A673 (cell line): ENCODE measurements at regions not wholly inside any gene's neighbourhood (a gene's known extent, or its start where the extent isn't known, plus 50 kb on each side); places are given as distances from the start of the nearest gene placed in this dataset.

Experiments
- BruUV-seq: library from RNA; stranded (reverse); fragments of 400-500 nt; replicated peaks from 2 replicates; lab custom pipeline; 2021; lab: Mats Ljungman, UMichigan
- CTCF ChIA-PET: fragments of 300-600 bp; sonication (Branson Sonifier 250); formaldehyde crosslinking; loops from one replicate; lab custom pipeline; 2022; ENCODE audit warnings: antibody characterized with exemption; lab: Charles Lee
- POLR2A ChIA-PET: fragments of 300-600 bp; sonication (Branson Sonifier 250); formaldehyde crosslinking; loops from one replicate; lab custom pipeline; 2022; ENCODE audit warnings: antibody characterized with exemption; ENCODE audit not compliant: low non-redundant PET; lab: Charles Lee
- DNase-seq: peaks from one replicate; pipeline ENCODE4 v3.0.0-alpha.2; 2015; ENCODE audit warnings: low spot score
- H3K27ac ChIP-seq: fragments of 200-600 bp; sonication (generic); 2 replicates; pipeline ENCODE4 v1.5.1; 2016; ENCODE audit warnings: mixed run types, low read depth, mild to moderate bottlenecking, mixed read lengths, antibody characterized with exemption, low read length; ENCODE audit not compliant: poor library complexity, severe bottlenecking
- H3K27me3 ChIP-seq: fragments of 200-600 bp; sonication (generic); replicated peaks from 2 replicates; pipeline ENCODE4 v1.6.1; 2017; ENCODE audit warnings: mixed run types, low read depth, mild to moderate bottlenecking, mixed read lengths, antibody characterized with exemption, low read length; ENCODE audit not compliant: insufficient read depth, poor library complexity
- H3K36me3 ChIP-seq: fragments of 200-600 bp; sonication (generic); 2 replicates; pipeline ENCODE4 v1.6.1; 2016; ENCODE audit warnings: mixed run types, mild to moderate bottlenecking, mixed read lengths, antibody characterized with exemption, low read length; ENCODE audit not compliant: insufficient read depth, poor library complexity, severe bottlenecking
- H3K4me1 ChIP-seq: fragments of 200-600 bp; sonication (generic); 2 replicates; pipeline ENCODE4 v1.6.1; 2017; ENCODE audit warnings: mixed run types, mild to moderate bottlenecking, mixed read lengths, antibody characterized with exemption, low read length; ENCODE audit not compliant: insufficient read depth, poor library complexity, severe bottlenecking
- H3K4me3 ChIP-seq: fragments of 200-600 bp; sonication (generic); 2 replicates; pipeline ENCODE4 v1.5.1; 2016; ENCODE audit warnings: low read depth, mixed run types, mild to moderate bottlenecking, mixed read lengths, low read length; ENCODE audit not compliant: poor library complexity, severe bottlenecking
- H3K9me3 ChIP-seq: fragments of 200-600 bp; sonication (generic); 2 replicates; pipeline ENCODE4 v1.6.1; 2016; ENCODE audit warnings: mixed run types, low read depth, mild to moderate bottlenecking, mixed read lengths, antibody characterized with exemption, low read length; ENCODE audit not compliant: poor library complexity, severe bottlenecking
- CTCF ChIP-seq: fragments of 300-800, 200-600 bp; sonication (generic); conservative IDR thresholded peaks from 2 replicates; pipeline ENCODE4 v1.5.1; 2017; ENCODE audit warnings: low read depth, mild to moderate bottlenecking, antibody characterized with exemption, low read length, moderate library complexity, mixed read lengths
- EZH2 ChIP-seq: fragments of 200-600 bp; sonication (generic); IDR thresholded peaks from 2 replicates; pipeline ENCODE4 v1.6.1; 2017; ENCODE audit warnings: borderline replicate concordance, low read depth, mild to moderate bottlenecking, mixed read lengths, antibody characterized with exemption, low read length; ENCODE audit not compliant: poor library complexity, severe bottlenecking
- intact Hi-C: fragments of 100-400 bp; cut with micrococcal nuclease; formaldehyde crosslinking; loops from one replicate; pipeline ENCODE4 v1.10.0; 2022; ENCODE audit not compliant: unreplicated experiment

- CTCF ChIA-PET, result no interaction called here
- POLR2A ChIA-PET, result no interaction called here
- BruUV-seq, result no TSS peak
- intact Hi-C loops, result no loop called here
- no peak for TF ChIP-seq EZH2
- TF ChIP-seq CTCF, result no peak
- DNase-seq, result no peak
- H3K9me3 ChIP-seq, result peaks cover 18% of the 10 kb centered on the region
- no peaks in the 10 kb centered on the region for H3K36me3 ChIP-seq
- H3K4me3 ChIP-seq, result no peak overlapping the region
- H3K4me1 ChIP-seq, result no peaks in the 10 kb centered on the region
- H3K27ac ChIP-seq, result no peak overlapping the region
- no peaks in the 10 kb centered on the region for H3K27me3 ChIP-seq
Measured at GRCh38 chr21:24131056-24131455, 1476.2 kb downstream of the MRPL39 start.

DNA sequence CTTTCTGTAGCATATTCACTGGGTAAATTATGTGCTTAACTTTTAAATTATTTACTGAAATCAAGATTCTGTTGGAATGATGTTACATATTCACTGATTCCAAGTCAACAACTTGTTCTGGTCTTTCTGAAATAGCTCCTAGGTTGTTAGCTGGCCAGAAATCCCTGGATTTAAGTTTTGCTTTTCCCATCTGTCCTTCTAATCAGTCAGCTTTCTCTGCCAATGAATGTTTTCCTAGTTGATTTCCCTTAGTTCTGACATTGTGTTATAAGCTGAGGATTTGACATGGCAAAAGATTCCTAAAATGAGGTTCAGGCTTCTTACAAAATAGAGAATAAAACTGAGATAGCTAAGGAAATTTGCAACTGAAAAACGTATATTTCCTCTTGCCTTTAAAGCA, 1479.6 kb downstream of the MRPL39 start:
- no peaks in the 10 kb centered on the region for H3K27me3 ChIP-seq
- H3K36me3 ChIP-seq, result no peaks in the 10 kb centered on the region
- no peaks in the 10 kb centered on the region for H3K4me1 ChIP-seq
- no peak overlapping the region for H3K4me3 ChIP-seq
- peaks cover 20% of the 10 kb centered on the region for H3K9me3 ChIP-seq
- no TSS peak for BruUV-seq
- TF ChIP-seq EZH2, result no peak
- no peak for TF ChIP-seq CTCF
- no peak overlapping the region for H3K27ac ChIP-seq
- ChIA-PET POLR2A (no interaction called here), CTCF (no interaction called here)
- DNase-seq, result no peak
- intact Hi-C loops, result no loop called here

DNA sequence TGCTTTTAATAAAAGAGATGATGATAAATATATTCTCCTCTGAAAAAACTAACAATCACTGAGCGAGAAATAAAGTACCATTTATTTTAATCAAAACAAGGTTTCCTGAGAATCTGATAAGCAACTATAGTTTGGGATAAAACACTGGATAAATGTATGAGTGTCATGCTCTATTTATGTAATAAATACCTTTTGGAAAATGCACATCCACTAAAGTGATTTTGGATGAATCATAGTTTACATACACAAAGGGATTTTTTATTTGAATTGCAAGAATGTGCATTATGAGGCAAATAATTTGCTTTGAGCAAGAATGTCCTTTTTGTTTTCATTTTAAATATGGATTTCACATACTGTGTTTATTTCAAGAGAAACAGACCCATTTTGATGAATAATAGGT, 1483.5 kb downstream of the MRPL39 start:
- TF ChIP-seq CTCF (no peak), EZH2 (no peak)
- BruUV-seq, result no TSS peak
- intact Hi-C loops, result no loop called here
- Histone ChIP-seq H3K36me3 (no peaks in the 10 kb centered on the region), H3K4me1 (no peaks in the 10 kb centered on the region), H3K4me3 (no peak overlapping the region), H3K27me3 (no peaks in the 10 kb centered on the region), H3K9me3 (peaks cover 13% of the 10 kb centered on the region), H3K27ac (no peak overlapping the region)
- no peak for DNase-seq
- ChIA-PET CTCF (no interaction called here), POLR2A (no interaction called here)
